NCI-H82 treated with DMSO at 0.1 percent for 48 hours (cell line): ENCODE measurements at regions not wholly inside any gene's neighbourhood (a gene's known extent, or its start where the extent isn't known, plus 50 kb on each side); places are given as distances from the start of the nearest gene placed in this dataset.

Experiments used
- DNase-seq: peaks from one replicate; lab custom pipeline; 2025; ENCODE audit not compliant: unreplicated experiment; lab: John Stamatoyannopoulos, UW

- no peak for DNase-seq
Measured at GRCh38 chr12:12016284-12017100, 54.2 kb upstream of the BCL2L14 start.

- DNase-seq, result no peak
Measured at GRCh38 chr12:12017135-12017581, 53.6 kb upstream of the BCL2L14 start.

- no peak for DNase-seq
Measured at GRCh38 chr12:12017798-12018197, 52.9 kb upstream of the BCL2L14 start.

DNA sequence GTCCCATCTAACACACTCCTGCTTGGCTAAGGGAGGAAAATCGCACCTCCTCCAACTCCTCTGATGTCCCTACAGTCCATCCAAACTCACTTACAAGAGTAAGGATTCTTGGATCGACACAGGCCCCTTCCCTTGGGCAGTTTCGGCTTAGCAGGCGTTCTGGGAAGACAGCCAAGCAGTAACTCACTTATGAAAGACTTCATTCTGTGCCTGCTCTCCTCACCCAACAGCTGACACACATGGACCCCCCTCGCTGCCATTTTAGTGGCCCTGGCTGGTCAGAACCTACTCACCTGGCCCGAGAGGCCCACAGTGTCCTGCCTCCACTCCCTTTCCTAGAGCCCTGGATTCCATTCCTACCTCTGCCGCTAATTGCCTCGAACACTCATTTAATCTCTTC lies 52.3 kb upstream of the BCL2L14 start:
- DNase-seq, result no peak

DNA sequence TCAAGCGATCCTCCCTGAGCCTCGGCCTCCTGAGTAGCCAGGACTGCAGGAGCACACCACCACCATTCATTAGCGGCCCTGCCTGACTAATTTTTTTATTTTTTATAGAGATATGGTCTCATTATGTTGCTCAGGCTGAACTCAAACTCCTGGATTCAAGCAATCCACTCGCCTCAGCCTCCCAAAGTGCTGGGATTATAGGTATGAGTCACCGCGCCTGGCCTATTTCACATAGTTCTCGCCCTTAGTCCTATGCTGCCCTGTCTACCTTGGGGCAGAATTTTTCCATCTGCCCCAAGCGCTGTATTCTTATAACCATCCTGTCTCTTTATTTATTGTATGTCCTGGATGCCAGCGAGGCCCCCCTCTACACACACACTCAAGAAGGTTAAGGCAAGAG lies 50.9 kb upstream of the BCL2L14 start:
- no peak for DNase-seq

GRCh38 chr12:12020762-12021161 lies 50.0 kb upstream of the BCL2L14 start:
- DNase-seq, result no peak
